Stimulated activated CD4-positive, alpha-beta T cell treated with anti-CD3 and anti-CD28 coated beads, Interleukin-12 subunit alpha, Interleukin-12 subunit beta, amount 100 ng/mL, for 48 hours (primary cell): ENCODE measurements at regions not wholly inside any gene's neighbourhood (a gene's known extent, or its start where the extent isn't known, plus 50 kb on each side); places are given as distances from the start of the nearest gene placed in this dataset.

Source experiments
- DNase-seq, 3 donors: peaks; one replicate each; pipeline ENCODE4 v3.0.0-alpha.2; 2020; ENCODE audit warnings: low read depth in 2 of 3, low spot score in 1 of 3

GRCh38 chr2:120564213-120565094 lies 171.2 kb upstream of the GLI2 start:
- DNase-seq: no peak

- DNase-seq: no peak
Observed at GRCh38 chr2:120565095-120565460, 170.6 kb upstream of the GLI2 start.

- DNase-seq: no peak
Observed at GRCh38 chr2:120565929-120566328, 169.7 kb upstream of the GLI2 start.

GRCh38 chr2:120566331-120567035 lies 169.2 kb upstream of the GLI2 start:
- DNase-seq: no peak

GRCh38 chr2:120567128-120567527 lies 168.5 kb upstream of the GLI2 start:
- no peak for DNase-seq

- DNase-seq: no peak
Observed at GRCh38 chr2:120568089-120568974, 167.3 kb upstream of the GLI2 start.

GRCh38 chr2:120568975-120569268 lies 166.7 kb upstream of the GLI2 start:
- no peak for DNase-seq

GRCh38 chr2:120570001-120570400 lies 165.7 kb upstream of the GLI2 start:
- DNase-seq: no peak

GRCh38 chr2:120570546-120570945 lies 165.1 kb upstream of the GLI2 start:
- DNase-seq: no peak

GRCh38 chr2:120571015-120571728 lies 164.5 kb upstream of the GLI2 start:
- DNase-seq: no peak

GRCh38 chr2:120572226-120572625 lies 163.4 kb upstream of the GLI2 start:
- DNase-seq: no peak

- no peak for DNase-seq
Observed at GRCh38 chr2:120574620-120575019, 161.0 kb upstream of the GLI2 start.

- DNase-seq: no peak
Observed at GRCh38 chr2:120575966-120576365, 159.7 kb upstream of the GLI2 start.

GRCh38 chr2:120576509-120577474 lies 158.9 kb upstream of the GLI2 start:
- no peak for DNase-seq

- DNase-seq: no peak
Observed at GRCh38 chr2:120577721-120578295, 157.9 kb upstream of the GLI2 start.

- DNase-seq: no peak
Observed at GRCh38 chr2:120578576-120579352, 156.9 kb upstream of the GLI2 start.

- no peak for DNase-seq
Observed at GRCh38 chr2:120579916-120580685, 155.6 kb upstream of the GLI2 start.

- no peak for DNase-seq
Observed at GRCh38 chr2:120580709-120581108, 155.0 kb upstream of the GLI2 start.
